Stimulated activated CD4-positive, alpha-beta T cell treated with anti-CD3 and anti-CD28 coated beads, TNF-alpha, amount 100 ng/mL, for 4 hours (primary cell): ENCODE measurements at regions not wholly inside any gene's neighbourhood (a gene's known extent, or its start where the extent isn't known, plus 50 kb on each side); places are given as distances from the start of the nearest gene placed in this dataset.

Experiments
- DNase-seq, 3 experiments: peaks; one replicate each; pipeline ENCODE4 v3.0.0-alpha.2; 2020; ENCODE audit warnings: low read depth in 3 of 3

DNA sequence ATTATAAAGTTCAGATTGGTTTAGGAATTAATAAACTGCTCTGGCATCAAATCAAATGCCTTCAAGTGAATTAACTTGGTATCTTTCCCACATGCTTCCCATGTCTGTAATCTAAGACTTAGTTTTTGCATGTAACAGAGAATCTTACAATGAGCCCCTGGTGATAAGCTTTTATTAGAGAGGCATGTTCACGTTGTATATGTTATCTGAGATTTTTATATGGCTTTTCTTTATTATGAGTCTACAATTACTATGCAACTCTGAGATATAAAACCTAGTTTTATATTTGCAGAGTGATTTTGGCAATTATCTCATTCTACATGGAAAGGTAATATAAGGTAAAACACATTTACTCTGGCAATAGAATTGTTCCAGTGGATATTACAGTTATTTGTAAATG, 1578.4 kb upstream of the IGFBP7 start:
- no peak for DNase-seq

DNA sequence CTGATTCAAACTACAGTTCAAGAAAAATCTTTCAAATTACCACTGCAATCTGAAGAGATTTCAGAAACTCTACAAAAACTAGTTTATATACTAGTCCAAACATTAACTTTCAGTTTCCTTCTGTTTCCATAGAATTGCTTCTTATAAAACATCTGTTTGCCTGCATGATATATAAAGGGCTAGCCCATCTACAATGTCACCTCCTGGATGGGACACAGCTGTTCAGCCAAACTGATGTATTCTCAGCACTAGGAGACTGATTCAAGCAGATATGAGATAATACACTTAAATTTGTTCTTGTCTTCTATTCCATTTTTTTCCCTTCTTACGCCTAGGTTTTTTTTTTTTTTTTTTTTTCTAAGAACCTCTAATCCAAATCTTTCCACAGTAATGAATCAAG, 1569.7 kb upstream of the IGFBP7 start:
- no peak for DNase-seq

DNA sequence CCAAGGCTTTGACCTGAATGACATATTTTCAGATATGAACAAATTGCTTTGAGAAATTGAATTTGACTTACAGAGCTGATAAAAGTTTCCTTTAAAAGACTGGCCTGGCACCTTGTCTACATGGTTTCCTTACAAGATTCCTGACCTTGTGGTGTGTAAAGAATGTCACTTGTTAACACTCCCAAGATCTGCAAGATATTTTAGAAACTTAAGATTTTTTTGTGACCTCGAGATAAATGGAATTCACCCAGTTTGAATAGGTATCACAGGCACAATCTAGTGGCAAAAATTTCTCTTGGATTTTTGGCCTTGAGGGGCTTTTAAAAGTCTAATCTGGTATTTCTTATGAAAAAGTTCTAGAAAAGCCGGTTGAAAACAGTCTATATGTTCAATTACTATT, 1568.9 kb upstream of the IGFBP7 start:
- DNase-seq, result no peak

DNA sequence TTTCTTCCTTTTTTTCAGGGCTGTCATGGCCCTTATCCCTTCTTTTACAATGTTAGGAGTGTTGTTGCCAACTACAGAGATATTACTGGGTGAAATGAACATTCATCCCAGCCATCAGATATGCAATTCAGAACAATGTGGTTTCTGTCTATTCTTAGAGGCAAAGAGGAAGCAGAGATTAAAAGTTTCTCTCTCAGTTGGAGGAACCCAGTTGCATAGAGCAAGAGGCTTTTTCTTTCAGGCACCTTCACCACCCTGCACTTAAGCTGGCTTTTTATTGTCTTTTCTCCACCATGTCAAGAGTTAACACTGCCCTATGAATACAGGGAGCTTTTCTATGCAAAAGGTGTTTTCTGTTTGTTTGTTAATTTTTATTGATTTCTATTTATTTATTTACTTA, 1559.6 kb upstream of the IGFBP7 start:
- DNase-seq, result no peak

DNA sequence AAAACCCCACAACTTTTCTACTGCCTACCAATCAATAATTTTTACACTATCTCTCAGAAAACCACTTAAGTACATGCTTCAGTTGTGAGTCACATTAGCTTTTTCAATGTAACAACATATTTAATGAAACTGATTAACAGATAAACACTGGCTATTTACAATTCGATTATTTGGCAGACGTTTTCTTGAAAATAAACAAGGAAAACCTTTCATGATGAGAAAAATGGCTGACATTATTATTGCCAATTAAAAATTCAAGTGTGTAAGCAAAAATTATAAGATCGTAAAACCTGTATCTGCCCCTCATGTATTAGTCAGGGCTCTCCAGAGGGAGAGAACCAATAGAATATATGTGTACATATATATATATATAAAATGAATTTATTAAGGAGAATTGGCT, 1555.5 kb upstream of the IGFBP7 start:
- no peak for DNase-seq

DNA sequence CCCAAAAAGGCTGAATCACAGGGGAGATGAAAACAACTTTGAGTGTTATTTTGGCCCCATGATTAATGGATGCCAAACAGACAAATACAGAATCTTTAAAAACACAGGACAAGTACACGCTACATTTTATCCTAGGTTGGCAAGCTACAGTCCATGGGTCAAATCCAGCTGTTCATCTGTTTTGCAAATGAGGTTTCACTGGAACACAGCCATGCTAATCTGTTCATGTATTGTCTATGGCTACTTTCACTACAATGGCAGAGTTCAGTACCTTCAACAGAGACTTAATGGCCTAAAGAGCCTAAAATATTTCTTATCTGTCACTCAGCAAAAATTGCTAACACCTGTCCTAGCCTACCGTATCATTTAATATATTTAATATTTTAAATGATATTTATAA, 1548.5 kb upstream of the IGFBP7 start:
- DNase-seq, result no peak

DNA sequence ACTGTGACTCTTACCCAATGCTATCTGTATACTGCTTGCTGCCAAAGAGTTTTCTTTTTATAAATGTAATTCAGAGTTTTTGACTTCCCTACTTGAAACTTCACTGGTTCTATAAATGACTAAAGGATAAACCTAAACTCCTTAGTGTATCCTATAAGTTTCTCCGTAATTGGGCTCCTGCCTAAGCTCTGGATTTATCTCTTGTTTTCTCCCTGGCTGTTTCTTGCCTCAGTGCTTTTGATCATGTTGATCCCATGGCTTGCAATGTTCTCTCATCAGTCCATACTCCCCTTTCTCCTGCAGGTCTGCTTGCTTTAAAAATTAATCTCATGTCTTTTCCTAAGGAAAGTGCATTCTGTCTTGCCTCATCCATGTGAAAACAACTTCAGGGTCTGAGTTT, 1543.1 kb upstream of the IGFBP7 start:
- no peak for DNase-seq

DNA sequence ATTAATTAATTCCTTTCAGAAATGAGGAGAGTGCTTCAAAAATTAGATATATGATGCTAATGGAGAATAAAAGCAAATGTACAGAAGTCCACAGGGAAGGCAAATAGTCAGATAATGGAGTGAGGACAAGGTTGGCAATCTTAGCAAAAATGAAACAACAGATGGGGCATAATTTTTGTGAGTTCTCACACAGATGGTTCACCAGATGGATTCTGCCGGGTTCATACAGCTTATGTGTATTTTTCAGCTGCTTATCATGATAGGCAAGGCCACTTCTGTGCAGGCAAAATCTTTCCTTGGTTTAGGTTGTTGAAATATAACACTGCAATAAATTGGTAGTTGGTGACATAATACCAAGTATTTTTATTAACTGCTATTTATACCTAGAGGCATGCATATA, 1539.0 kb upstream of the IGFBP7 start:
- DNase-seq, result no peak

DNA sequence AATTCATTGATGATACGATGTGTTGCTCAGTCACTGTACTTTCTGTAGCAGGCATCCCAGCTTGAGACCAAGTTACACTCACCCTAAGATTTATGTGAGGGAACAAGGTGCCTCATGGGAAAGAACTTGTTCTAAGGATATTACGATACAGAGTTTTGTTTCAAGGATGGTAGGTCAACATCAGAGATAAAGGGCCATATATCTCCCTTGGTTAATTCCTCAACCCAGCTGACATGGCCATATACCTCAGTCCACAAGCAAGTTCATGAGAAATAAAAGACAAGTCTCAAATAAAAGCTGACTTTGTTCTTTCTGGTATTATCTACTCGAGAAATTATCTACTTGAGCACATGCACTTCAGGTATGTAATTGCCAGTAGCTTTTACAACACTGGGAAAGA, 1535.9 kb upstream of the IGFBP7 start:
- no peak for DNase-seq

DNA sequence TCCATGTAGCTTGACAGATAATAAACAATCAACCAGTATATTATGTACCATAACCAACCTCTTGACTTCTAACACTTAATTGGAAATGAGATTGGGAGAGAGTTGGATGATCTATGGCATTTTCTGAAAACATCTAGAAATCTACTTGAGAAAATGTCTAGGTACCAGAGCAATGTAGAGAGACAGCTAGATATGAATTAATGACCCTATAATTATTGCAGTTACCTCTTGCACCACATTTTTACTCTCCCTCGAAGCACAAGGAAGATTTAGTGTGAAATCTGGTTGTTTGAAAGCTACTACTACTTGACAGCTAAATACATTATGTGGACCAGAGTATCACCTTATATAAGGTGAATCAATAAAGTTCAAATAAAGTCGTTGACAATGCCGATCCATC, 1534.4 kb upstream of the IGFBP7 start:
- no peak for DNase-seq

DNA sequence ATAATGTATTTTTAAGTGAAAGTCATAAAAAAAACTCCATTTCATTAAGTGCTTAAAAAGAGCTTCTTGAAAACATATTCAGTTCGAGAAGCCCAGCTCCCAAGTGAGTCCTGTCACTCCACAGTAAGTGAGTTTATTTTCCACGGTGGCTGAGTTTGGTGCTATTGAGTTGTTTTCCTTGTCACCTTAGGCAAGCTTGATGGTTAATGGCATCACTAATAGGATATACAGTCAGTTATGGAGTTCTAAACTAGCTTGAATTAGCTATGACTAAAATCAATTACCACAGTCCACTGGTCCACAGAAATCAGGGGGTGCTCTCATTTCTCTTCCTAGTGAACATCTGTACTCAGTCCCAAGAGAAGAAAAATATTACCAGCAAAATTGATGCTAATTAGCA, 1526.2 kb upstream of the IGFBP7 start:
- DNase-seq, result no peak

DNA sequence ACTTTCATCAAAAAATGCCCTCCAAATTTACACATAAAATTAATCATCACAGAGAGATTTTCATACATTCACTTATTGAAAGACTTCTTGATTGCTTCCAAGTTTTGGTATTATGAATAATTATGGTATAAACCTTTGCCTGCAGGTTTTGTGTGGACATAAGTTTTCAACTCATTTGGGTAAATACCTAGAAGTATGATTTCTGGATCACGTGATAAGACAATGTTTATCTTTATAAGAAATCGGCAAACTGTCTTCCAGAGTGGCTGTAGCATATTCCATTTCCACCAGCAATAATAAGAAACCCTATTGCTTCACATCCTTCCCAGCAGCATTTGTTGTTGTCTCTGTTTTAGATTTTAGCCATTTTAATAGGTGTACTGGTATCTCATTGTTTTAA, 1507.0 kb upstream of the IGFBP7 start:
- no peak for DNase-seq

DNA sequence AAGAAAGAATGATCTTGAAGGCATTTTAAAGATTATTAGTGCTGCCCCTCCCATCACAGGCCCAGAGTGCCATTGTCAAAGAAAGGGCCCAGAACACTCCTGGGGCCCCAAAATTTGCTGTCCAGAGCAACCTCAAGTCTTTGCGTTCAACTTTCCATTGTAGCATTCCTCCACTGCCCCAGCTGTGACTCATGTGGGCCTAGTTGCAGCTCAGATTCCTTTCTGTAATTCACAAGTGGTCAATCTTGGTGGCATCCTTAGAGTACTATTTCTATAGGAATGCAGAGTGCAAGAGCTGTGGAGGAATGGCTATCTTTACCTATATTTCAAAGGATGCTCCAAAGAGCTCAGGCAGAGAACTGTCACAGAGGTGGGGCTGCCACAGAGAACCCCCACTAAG, 1500.8 kb upstream of the IGFBP7 start:
- no peak for DNase-seq

DNA sequence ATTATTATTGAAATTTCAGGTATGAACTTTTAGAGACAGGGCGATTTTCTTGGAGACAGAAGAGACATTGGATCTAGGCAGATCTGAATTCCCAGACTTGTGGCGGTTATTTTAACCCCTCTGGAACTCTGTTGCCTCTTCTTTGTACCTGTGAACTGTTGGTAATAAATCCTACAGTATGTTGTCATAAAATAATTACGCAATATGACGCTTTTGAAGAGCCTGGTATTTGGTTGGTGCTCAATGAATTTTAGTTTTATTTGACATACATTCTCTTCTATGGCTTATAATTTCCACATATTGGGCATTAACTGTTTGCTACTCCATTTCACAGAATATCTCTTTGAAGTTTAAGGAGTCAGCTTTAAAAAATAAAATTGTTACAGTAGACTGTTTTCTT, 1496.1 kb upstream of the IGFBP7 start:
- no peak for DNase-seq

DNA sequence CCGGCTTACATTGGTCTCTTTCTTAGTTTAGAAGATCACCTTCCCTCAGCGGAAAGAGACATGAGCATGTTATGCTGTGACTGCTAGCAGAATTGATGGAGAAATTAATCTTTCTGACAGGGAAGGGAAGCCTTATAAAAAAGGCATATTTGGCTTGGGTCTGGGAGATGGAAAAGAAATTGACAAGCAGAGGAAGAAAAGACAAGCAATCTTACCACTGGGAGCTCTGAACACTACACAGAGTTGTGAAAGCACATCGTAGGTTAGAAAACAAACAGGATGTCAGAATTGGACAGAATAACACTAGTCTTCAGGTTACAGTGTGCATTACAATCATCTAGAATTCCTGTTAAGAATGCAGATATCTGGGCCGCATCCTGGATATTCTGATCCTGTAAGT, 1493.8 kb upstream of the IGFBP7 start:
- DNase-seq, result no peak

DNA sequence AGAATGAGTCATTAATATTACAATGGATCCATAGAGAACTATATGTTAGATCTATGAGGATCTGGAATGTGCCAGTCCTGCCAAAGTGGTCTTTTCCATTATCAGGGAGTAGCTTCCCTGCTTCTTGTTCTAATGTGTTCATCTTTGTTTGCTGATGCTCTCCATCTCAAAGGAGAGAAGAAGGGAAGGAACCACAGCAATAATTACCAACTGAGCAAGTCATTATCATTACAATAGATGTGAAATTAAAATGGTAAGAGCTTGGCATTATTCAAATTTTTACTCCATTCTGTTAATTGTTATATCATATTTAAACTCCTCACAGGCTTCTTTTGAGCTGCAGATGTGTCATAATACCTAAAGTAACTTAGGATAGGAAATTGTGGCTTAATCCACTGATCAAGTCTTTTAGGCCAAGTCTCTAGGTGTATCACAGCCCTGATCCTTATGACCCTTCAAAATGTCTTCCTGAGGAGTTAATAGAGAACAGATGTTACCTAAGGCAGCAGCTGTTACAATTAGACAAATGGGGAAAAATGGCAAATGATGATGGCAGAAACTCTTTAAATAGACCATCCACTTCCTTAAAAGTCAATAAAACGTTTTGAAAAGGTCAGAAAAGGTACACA, 1492.7 kb upstream of the IGFBP7 start:
- no peak for DNase-seq

DNA sequence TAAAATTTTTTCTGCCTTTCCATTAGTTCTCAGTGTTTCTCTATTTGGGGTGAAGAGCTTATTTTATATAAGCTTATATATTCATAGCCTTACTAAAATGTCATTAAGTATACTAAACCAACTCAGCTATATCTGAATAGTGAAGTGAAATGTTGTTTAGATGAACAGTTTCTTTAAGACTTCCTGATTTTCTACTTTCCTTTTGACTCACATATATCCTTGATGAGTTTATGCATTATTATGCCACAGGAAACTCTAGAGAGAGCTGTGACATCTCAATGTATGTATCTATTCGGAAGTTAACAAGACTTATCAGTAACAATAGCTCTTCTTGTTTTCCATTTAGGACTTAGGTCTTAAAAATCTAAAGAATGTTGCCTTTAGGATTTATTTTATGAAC, 1491.8 kb upstream of the IGFBP7 start:
- DNase-seq, result no peak

DNA sequence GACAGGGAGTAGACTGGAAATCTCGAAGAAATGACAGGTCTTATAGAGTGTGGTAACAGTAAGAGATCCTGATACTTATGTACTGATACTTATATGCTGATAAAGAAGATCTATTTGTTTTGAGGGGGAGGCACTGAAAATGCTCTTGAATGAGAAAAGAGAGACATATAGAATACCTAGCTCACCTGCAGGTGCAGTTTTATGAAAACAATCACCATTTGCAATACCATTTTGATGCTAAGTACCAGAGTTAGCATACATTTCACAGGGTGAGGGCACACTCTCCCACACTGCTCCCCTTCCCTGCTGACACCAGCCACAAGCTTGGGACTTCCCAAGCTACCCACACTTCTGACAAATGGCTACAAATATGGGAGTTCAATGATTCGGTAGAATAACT, 1490.1 kb upstream of the IGFBP7 start:
- no peak for DNase-seq

DNA sequence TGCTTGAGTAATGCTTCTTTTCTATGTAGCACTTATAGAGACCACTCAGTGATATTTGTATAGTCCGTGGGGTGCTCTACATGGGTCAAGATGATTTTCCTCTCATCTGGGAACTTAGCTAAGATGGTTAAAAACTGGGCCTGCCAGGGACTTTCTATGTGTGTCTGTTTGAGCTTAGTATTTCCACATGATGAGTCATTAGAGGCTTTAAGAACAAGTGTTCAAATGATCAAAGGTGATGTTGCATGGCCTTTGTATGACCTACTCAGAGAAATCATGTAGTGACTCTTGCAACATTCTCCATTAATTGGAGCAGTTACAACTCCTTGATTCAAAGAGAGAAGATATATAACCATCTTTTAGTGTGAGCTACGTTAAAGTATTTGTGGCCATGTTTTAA, 1480.5 kb upstream of the IGFBP7 start:
- no peak for DNase-seq

DNA sequence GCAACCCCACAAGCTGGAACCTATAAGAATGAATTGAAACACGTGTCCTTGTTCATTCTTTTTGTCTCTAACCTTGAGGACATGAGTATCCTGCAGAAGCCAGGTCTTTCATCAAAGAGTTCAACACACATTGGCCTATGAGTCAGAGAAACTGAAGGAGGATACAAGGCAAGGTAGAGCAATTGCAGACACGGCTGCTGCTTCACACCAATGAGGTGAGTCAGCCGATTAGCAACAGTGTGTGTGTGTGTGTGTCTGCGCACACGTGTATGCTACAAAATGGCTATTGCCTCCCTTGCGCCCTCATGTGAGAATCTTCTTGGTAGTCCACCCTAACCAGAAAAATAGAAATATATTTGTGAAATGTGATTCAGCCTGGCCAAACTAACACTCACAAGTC, 1477.7 kb upstream of the IGFBP7 start:
- DNase-seq, result no peak

DNA sequence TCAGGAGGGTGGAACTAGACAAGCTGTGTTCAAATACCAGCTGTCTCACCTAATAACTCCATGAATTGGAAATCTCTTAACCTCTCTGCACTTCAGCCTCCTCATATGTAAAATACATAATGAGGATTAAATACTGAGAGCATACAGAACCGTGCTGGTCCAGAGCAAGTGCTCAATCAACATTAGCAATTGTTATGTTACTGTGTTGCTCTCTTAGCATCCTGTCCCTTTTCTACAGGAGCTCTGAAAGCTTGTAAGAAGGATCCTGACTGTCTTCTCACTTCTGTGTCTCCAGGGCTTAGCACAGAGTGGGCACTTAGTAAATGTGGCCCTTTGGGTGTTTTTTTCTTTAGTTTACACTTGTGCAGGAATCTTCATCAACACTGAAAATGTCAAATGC, 1456.1 kb upstream of the IGFBP7 start:
- DNase-seq, result no peak

DNA sequence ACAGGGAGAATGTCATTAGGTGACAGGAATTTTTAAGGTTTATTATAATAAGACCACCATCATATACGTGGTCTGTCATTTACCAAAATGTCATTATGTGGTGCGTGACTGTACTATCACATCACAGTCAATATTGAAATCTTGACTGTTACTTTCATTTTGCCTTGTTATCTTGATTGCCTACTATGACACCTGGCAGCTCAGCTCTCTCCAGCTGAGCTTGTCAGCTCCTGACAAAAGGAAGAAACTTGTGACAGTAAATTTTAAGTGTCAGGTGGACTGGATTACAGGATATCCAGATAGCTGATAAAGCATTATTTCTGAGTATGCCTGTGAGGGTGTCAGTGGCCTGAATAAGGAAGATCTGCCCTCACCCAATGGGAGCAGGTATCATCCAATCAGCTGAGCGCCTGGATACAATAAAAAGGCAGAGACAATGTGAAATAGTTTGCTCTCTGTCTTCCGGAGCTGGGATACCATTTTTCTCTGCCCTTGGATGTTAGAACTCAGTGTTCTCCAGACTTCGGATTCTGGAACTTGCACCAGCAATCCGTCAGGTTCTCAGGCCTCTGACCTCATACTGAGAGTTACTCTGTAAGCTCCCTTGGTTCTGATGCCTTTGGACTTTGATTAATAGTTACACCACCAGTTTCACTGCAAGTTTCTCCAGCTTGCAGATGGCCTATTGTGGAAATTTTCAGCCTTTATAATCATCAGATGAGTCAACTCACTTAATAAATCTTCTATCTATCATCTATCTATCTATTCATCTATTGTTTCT, 1454.7 kb upstream of the IGFBP7 start:
- DNase-seq, result no peak

DNA sequence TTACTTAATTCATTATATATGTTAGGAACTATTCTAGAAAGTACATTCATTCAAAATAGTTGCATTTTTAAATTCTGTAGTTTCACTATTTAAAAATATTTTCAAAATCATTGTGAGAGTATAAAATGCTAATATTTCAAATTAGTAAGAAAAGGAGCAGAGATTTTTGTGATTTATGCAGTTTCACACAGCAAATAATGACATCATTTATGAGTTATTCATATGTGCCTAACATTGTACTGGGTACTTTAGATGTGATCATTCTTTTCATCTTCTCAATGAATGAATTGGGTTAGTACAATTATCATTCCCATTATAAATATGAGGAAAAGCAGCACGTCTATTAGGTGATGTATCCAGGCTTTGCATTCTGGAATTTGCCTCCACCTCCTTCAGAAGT, 1451.0 kb upstream of the IGFBP7 start:
- DNase-seq, result no peak

DNA sequence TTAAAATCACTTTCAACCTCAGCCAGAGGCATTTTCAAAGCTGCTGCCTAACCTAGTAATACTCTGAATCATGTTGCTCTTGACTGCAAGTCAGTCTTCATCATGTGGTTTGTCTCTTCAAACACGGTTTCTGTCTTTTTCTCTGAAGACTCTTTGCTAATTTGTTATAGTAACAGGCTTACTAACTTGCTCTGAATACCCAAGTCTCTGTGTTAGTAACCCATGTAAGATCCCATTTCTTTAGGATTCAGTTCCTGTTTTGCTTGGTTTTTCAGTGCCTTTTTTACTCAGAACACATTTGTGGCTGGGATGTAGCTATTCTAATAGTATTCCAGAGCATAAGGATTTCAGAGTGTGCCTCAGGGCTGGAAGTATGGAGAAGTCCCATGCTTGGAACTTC, 1450.6 kb upstream of the IGFBP7 start:
- no peak for DNase-seq
